ENCODE measurements at regions not wholly inside any gene's neighbourhood (a gene's known extent, or its start where the extent isn't known, plus 50 kb on each side); places are given as distances from the start of the nearest gene placed in this dataset.

DNA sequence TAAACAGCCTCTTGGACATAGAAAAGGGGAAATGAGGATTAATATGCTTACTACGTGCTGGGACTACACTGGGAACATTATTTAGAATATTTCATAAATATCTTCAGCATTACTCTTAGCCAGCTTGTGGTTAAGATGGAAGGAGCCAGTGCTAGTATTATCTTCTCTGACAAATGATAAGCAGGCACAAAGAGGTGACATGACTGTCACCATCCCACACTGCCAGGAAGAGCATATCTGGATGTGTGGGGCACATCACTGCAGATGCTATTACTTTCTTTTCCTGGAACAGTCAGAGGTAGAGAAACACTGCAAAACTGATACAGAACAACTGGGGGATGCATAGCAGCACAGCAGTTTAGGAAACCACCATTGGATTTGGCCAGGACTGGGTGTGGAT, 281.0 kb upstream of the TNC start:
- intact Hi-C loops (cut with micrococcal nuclease; ENCODE audit: unreplicated experiment) (no loop called here), in situ Hi-C loops (cut with HindIII; ENCODE audit: extremely low pct_ligation_motif_present, low pct_unique_long_range_greater_than_20kb) (no loop called here)
- H3K4me3 ChIP-seq (replicated peaks in 1 of 3; ENCODE audit: insufficient read depth in 1 of 3, low read depth in 2 of 3, low read length in 3 of 3): no peak overlapping the region
- H3K79me2 ChIP-seq (ENCODE audit: insufficient read depth, low read length): no peaks in the 10 kb centered on the region
- POLR2A ChIA-PET: no interaction called here
- DNase-seq (ENCODE audit: low spot score) (no peak), ATAC-seq (no peak), FAIRE-seq (no peak)
- CTCF ChIA-PET (ENCODE audit: low intra/inter-chr PET ratio, low total read pairs): no interaction called here
- H3K4me2 ChIP-seq (ENCODE audit: low read depth, low read length): no peak overlapping the region
- H2AFZ ChIP-seq (ENCODE audit: low read length): no peak overlapping the region
- H3K9ac ChIP-seq (ENCODE audit: insufficient read depth, low read depth, low read length): no peak overlapping the region
- no peaks in the 10 kb centered on the region for H3K9me3 ChIP-seq (ENCODE audit: low read length)
- H3K4me1 ChIP-seq (ENCODE audit: insufficient read depth, low read length): no peaks in the 10 kb centered on the region
- BruUV-seq (replicated peaks): no TSS peak
- no peak overlapping the region for H3K27ac ChIP-seq (ENCODE audit: extremely low read length, insufficient read depth, low read length)
- H3K36me3 ChIP-seq (replicated peaks in 1 of 2; ENCODE audit: control insufficient read depth in 1 of 2, insufficient read depth in 2 of 2, low read length in 2 of 2): no peaks in the 10 kb centered on the region
- TF ChIP-seq TOPORS (CRISPR knock-in tag; IDR thresholded peaks at IDR 0.05) (no peak), CENPX (CRISPR knock-in tag; IDR thresholded peaks at IDR 0.05) (no peak), FOXP4 (CRISPR knock-in tag; IDR thresholded peaks at IDR 0.05) (no peak), PPARG (CRISPR knock-in tag; conservative IDR thresholded peaks at IDR 0.05) (no peak), MLLT10 (CRISPR knock-in tag; IDR thresholded peaks at IDR 0.05) (no peak), SPEN (CRISPR knock-in tag; IDR thresholded peaks at IDR 0.05; ENCODE audit: low read depth) (no peak), SP5 (CRISPR knock-in tag; IDR thresholded peaks at IDR 0.05; ENCODE audit: borderline replicate concordance, low read depth) (no peak), ZNF143 (CRISPR knock-in tag; IDR thresholded peaks at IDR 0.05) (no peak), RBM22 (optimal IDR thresholded peaks at IDR 0.05; ENCODE audit: low read length) (no peak), FOXK1 (CRISPR knock-in tag; IDR thresholded peaks at IDR 0.05; ENCODE audit: borderline replicate concordance, low read depth) (no peak), HOXD1 (CRISPR knock-in tag; IDR thresholded peaks at IDR 0.05) (no peak), ZNF503 (CRISPR knock-in tag; IDR thresholded peaks at IDR 0.05) (no peak), ZNF777 (CRISPR knock-in tag; IDR thresholded peaks at IDR 0.05) (no peak)
- TF ChIP-seq, protein P1, sequence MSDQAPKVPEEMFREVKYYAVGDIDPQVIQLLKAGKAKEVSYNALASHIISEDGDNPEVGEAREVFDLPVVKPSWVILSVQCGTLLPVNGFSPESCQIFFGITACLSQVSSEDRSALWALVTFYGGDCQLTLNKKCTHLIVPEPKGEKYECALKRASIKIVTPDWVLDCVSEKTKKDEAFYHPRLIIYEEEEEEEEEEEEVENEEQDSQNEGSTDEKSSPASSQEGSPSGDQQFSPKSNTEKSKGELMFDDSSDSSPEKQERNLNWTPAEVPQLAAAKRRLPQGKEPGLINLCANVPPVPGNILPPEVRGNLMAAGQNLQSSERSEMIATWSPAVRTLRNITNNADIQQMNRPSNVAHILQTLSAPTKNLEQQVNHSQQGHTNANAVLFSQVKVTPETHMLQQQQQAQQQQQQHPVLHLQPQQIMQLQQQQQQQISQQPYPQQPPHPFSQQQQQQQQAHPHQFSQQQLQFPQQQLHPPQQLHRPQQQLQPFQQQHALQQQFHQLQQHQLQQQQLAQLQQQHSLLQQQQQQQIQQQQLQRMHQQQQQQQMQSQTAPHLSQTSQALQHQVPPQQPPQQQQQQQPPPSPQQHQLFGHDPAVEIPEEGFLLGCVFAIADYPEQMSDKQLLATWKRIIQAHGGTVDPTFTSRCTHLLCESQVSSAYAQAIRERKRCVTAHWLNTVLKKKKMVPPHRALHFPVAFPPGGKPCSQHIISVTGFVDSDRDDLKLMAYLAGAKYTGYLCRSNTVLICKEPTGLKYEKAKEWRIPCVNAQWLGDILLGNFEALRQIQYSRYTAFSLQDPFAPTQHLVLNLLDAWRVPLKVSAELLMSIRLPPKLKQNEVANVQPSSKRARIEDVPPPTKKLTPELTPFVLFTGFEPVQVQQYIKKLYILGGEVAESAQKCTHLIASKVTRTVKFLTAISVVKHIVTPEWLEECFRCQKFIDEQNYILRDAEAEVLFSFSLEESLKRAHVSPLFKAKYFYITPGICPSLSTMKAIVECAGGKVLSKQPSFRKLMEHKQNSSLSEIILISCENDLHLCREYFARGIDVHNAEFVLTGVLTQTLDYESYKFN (CRISPR knock-in tag; conservative IDR thresholded peaks at IDR 0.05): no peak
- no peaks in the 10 kb centered on the region for H3K27me3 ChIP-seq (ENCODE audit: control insufficient read depth in 1 of 2, insufficient read depth in 2 of 2, low read length in 2 of 2)
- WGBS (ENCODE audit: low lambda C conversion rate): 0% methylated on average over 1 of the region's 1 CpG
- H4K20me1 ChIP-seq (ENCODE audit: insufficient read depth, low read length): no peaks in the 10 kb centered on the region
